Heart right ventricle (tissue), 16 donors: ENCODE measurements at regions not wholly inside any gene's neighbourhood (a gene's known extent, or its start where the extent isn't known, plus 50 kb on each side); places are given as distances from the start of the nearest gene placed in this dataset.
"Not testable (repeated sequence)": the region's sequence is repeated elsewhere in the genome, so short reads cannot be mapped to it uniquely, and the experiment has no call there.

Source experiments
- ATAC-seq, 8 donors: fragments of 200-7000 bp; cut with Tn5 transposase; one replicate each; pipeline ENCODE4 v1.9.1; 2020; ENCODE audit warnings: mild to moderate bottlenecking in 8 of 8, moderate library complexity in 8 of 8, moderate number of reproducible peaks in 1 of 8
- DNase-seq, 2 donors: peaks; one replicate each; pipeline ENCODE4 v3.0.0-alpha.2; 2020
- H3K27ac ChIP-seq, 10 donors: fragments of 200-600 bp; sonication (generic) in 2 of 10; one replicate each; pipeline versions ENCODE4 v1.5.0 to v1.8.0; 2020 to 2022; ENCODE audit warnings: mild to moderate bottlenecking in 3 of 10
- H3K27me3 ChIP-seq, 7 donors: fragments of 200-600 bp; one replicate each; pipeline ENCODE4 v1.8.0; 2021 to 2022; ENCODE audit warnings: mild to moderate bottlenecking in 2 of 7
- H3K36me3 ChIP-seq, 9 donors: fragments of 200-600 bp; sonication (generic) in 1 of 9; one replicate each; pipeline versions ENCODE4 v1.5.0 to v1.8.0; 2020 to 2022; ENCODE audit warnings: mild to moderate bottlenecking in 2 of 9
- H3K4me1 ChIP-seq, 9 donors: fragments of 200-600 bp; sonication (generic) in 1 of 9; one replicate each; pipeline versions ENCODE4 v1.5.0 to v1.8.0; 2020 to 2022; ENCODE audit warnings: mild to moderate bottlenecking in 4 of 9
- H3K4me3 ChIP-seq, 10 donors: fragments of 200-600 bp; sonication (generic) in 2 of 10; one replicate each; pipeline versions ENCODE4 v1.5.0 to v1.8.0; 2020 to 2022; ENCODE audit warnings: mild to moderate bottlenecking in 7 of 10, moderate library complexity in 2 of 10
- H3K9me3 ChIP-seq, 11 donors: fragments of 200-600 bp in 10 of 11; sonication (generic) in 2 of 11; one replicate each; pipeline versions ENCODE4 v1.5.0 to v1.8.0; 2013 to 2022; ENCODE audit warnings: mild to moderate bottlenecking in 2 of 11, control low read depth in 1 of 11, moderate library complexity in 1 of 11
- WGBS, 2 donors: extraction: QIAGEN DNeasy Blood & Tissue Kit; methylation state at CpG; one replicate each; pipeline ENCODE4 v1.1.7; 2013; ENCODE audit warnings: inconsistent platforms in 1 of 2; 5-methylcytosine and 5-hydroxymethylcytosine counted together
- intact Hi-C, 10 donors: fragments of 100-400 bp; cut with DNase I; formaldehyde crosslinking; loops; one replicate each; pipeline versions ENCODE4 v1.11.1 to v1.14.2; 2022
- TF ChIP-seq, protein P1 (sequence below), 9 donors: fragments of 200-600 bp; sonication (generic) in 2 of 9; IDR thresholded peaks; one replicate each; pipeline versions ENCODE4 v1.5.0 to v1.8.0; 2021 to 2022; ENCODE audit warnings: antibody characterized with exemption in 9 of 9, mild to moderate bottlenecking in 5 of 9, moderate library complexity in 1 of 9
- donor health status: Arrhythmogenic right ventricular cardiomyopathy.
- donor health status: ischemic (EF 13 %, LVEDD 7.1; RV severe dilation, severe dysfunction).
- donor health status: healthy with polysubstance abuse.
- donor health status: DM: no; HTN: yes; CAD: no.
- donor health status: DM: no; HTN: no; CAD: no.
- donor health status: ischemic (EF 25% LVEDD 6.9; RV normal size, moderate dysfunction).
- donor health status: ischemic (EF 25% LVEDD 5.7; RV mildly dilated, moderate dysfunction).
- donor health status: healthy.
- donor health status: DM: yes; HTN: yes; CAD: no.
- donor health status: Ischemic cardiomyopathy.
- donor health status: ischemic (EF 35%, LVEDD 5.7; RV mildly dilated, moderate dysfunction).
- donor health status: nonischemic (EF 11% LVEDD 7.7; RV severe dilation, severe dysfunction).
- donor health status: DM: yes; HTN: yes; CAD: no.
- donor health status: PGD.
- donor health status: ischemic (EF 29% LVEDD 5.4; RV normal size, mild dysfunction).
- donor health status: nonischemic (EF 23%, LVEDD 6.1; RV moderate dilation, normal function).

DNA sequence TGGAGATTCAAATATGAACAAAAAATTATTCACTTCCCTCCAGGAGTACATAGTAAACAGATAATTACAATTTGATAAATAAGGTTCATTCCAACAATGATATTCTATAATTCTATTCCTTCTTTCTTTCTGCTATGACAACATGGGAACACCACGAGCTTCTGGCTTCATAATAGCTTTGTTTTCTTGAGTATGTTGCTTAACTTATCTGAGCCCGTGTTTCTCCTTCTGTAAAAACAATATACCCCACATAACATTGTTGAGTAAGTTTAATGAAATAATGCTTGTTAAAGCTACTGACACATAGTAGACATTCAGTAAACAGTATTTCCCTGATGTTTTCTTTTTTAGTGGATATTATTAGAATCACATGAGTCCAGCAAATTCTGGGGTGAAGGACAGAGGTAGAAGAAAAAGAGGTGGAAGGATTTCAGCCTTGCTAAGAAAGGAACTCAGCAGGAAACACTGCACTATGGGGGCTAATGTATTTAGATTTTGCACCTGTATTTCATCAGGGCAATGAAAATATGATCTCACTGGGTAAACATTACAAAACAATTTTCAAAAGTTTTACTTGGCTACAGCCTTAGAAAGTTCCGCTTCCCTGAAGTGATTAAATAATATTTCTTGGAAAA, 430.8 kb upstream of the C1orf87 start:
- Histone ChIP-seq H3K4me3 (no peak overlapping the region), H3K27me3 (no peaks in the 10 kb centered on the region), H3K9me3 (peaks cover 0 to 18% (median under 1%) of the 10 kb centered on the region in 11 donors), H3K4me1 (no peaks in the 10 kb centered on the region), H3K27ac (no peak overlapping the region), H3K36me3 (no peaks in the 10 kb centered on the region)
- intact Hi-C loops = no loop called here
- no peak for ATAC-seq
- WGBS, 2 donors = 45 to 59% methylated on average over 3 of the region's 3 CpGs
- DNase-seq = no peak
- TF ChIP-seq, protein P1, sequence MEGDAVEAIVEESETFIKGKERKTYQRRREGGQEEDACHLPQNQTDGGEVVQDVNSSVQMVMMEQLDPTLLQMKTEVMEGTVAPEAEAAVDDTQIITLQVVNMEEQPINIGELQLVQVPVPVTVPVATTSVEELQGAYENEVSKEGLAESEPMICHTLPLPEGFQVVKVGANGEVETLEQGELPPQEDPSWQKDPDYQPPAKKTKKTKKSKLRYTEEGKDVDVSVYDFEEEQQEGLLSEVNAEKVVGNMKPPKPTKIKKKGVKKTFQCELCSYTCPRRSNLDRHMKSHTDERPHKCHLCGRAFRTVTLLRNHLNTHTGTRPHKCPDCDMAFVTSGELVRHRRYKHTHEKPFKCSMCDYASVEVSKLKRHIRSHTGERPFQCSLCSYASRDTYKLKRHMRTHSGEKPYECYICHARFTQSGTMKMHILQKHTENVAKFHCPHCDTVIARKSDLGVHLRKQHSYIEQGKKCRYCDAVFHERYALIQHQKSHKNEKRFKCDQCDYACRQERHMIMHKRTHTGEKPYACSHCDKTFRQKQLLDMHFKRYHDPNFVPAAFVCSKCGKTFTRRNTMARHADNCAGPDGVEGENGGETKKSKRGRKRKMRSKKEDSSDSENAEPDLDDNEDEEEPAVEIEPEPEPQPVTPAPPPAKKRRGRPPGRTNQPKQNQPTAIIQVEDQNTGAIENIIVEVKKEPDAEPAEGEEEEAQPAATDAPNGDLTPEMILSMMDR (IDR thresholded peaks at IDR 0.05) = no peak

DNA sequence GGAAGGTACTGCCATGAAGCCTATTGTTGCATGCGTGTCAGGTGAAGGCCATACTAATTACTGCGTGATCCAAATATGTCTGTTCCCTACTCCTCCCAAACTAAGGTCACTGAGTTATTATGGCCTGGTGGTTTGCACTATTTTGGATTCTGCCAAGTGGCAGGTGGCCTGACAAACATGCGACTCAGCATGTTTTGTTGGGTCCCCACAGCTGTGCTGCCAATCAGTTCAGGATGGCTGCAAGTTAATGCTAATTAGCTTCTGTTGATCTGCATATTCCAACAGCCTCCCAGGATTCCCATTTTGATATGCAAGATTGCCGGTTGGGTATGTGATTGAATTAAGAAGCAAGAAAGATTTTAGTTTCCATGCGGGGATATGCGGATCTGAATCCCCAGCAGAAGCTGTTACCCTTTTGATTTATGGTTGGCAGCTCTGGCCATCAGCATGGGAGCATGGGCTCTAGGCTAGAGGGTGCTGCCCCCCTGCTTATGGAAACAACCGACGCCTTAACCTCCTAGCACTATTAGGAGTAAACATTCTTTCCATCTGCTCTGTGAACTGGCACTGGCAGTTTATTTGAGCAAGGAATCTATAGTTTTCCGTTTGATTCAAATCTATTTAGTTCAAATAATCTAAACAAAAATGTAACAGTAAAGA, 429.8 kb upstream of the C1orf87 start:
- WGBS, 2 donors = 82 to 87% methylated on average over 9 of the region's 9 CpGs
- peaks cover 0 to 27% (median 8%) of the 10 kb centered on the region in 11 donors for H3K9me3 ChIP-seq
- ATAC-seq = no peak
- H3K36me3 ChIP-seq = no peaks in the 10 kb centered on the region
- no peaks in the 10 kb centered on the region for H3K4me1 ChIP-seq
- intact Hi-C loops = no loop called here
- no peaks in the 10 kb centered on the region for H3K27me3 ChIP-seq
- TF ChIP-seq, protein P1 (IDR thresholded peaks at IDR 0.05) = no peak
- H3K27ac ChIP-seq = no peak overlapping the region
- no peak overlapping the region for H3K4me3 ChIP-seq
- no peak for DNase-seq

DNA sequence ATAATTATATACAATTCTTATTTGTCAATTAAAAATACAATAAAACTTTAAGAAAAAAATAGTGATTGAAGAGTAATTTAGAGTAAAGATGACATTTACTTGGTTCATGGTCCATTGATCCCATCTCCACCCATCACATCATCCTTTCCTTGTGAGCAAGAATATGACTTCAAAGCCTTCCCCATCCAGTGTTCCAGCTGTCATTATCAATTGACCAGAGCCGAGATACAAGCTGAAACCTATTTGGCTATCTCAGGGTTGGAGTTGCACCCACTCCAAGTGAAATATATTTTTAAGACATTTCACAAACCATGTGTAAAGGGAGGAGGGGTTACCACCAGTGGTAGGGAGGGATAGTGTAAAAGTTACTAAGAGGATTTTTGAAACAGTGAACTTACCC, 428.9 kb upstream of the C1orf87 start:
- DNase-seq (no peak), ATAC-seq (no peak)
- H3K27me3 ChIP-seq = no peaks in the 10 kb centered on the region
- H3K9me3 ChIP-seq = peaks cover 0 to 36% (median 17%) of the 10 kb centered on the region in 11 donors
- no peaks in the 10 kb centered on the region for H3K36me3 ChIP-seq
- no peaks in the 10 kb centered on the region for H3K4me1 ChIP-seq
- H3K27ac ChIP-seq = no peak overlapping the region
- intact Hi-C loops = no loop called here
- 85 to 86% methylated on average over 1 of the region's 1 CpG for WGBS, 2 donors
- H3K4me3 ChIP-seq = no peak overlapping the region
- TF ChIP-seq, protein P1 (IDR thresholded peaks at IDR 0.05) = no peak

DNA sequence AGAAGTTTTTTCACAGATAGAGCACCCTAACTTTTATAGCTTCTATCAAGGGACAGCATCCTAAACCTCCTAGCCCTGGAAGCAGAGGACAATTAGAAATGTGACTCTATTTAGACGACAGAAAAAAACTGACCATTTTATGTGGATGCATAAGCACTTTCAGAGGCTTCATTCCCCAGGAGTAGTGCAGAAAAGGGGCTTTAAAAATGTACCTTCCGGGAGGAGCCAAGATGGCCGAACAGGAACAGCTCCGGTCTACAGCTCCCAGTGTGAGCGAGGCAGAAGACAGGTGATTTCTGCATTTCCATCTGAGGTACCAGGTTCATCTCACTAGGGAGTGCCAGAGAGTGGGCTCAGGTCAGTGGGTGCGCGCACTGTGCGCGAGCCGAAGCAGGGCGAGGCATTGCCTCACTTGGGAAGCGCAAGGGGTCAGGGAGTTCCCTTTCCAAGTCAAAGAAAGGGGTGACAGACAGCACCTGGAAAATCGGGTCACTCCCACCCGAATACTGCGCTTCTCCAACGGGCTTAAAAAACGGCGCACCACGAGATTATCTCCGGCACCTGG, 416.4 kb upstream of the C1orf87 start:
- H3K36me3 ChIP-seq, ATAC-seq, H3K9me3 ChIP-seq, H3K4me3 ChIP-seq, intact Hi-C loops, DNase-seq, H3K27ac ChIP-seq, H3K4me1 ChIP-seq, H3K27me3 ChIP-seq: not testable (repeated sequence)
- WGBS, 2 donors = 77 to 87% methylated on average over 20 of the region's 20 CpGs

DNA sequence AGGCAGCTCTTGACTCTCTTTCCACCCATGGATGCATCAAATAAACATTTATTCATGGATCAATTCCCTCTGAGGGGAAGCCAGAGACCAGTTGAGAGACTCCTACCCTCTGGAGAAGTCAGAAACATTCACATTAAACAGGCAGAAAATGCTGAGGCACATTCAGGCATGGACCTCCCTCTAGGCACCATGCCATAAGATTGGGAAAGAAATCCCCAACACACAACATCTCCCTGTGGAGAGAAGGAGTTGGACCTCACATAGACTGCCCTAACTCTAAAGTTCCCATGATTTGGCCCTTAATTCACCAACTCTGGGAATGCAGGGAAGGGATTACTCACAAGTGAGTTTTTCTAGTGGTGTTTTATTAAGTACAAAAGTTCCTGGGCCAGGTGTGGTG, 415.3 kb upstream of the C1orf87 start:
- TF ChIP-seq, protein P1 (IDR thresholded peaks at IDR 0.05) = no peak
- Histone ChIP-seq H3K27me3 (no peaks in the 10 kb centered on the region), H3K36me3 (no peaks in the 10 kb centered on the region), H3K4me3 (no peak overlapping the region), H3K4me1 (no peaks in the 10 kb centered on the region), H3K27ac (no peak overlapping the region), H3K9me3 (no peaks in the 10 kb centered on the region)
- DNase-seq (no peak), ATAC-seq (no peak)
- intact Hi-C loops = no loop called here
